ENCODE measurements at regions not wholly inside any gene's neighbourhood (a gene's known extent, or its start where the extent isn't known, plus 50 kb on each side); places are given as distances from the start of the nearest gene placed in this dataset.

GRCh38 chr3:195012100-195012499 is 258.9 kb downstream of the XXYLT1 start (continued):
- TF ChIP-seq ZNF341 (tag by site-specific recombination; IDR thresholded peaks at IDR 0.05; ENCODE audit: low read depth) (no peak), ZSCAN23 (tag by site-specific recombination; IDR thresholded peaks at IDR 0.05) (no peak), ZNF639 (tag by site-specific recombination; IDR thresholded peaks at IDR 0.05) (no peak), ZNF280C (tag by site-specific recombination; IDR thresholded peaks at IDR 0.05) (no peak), ZNF544 (tag by site-specific recombination; IDR thresholded peaks at IDR 0.05) (no peak), HOXA7 (CRISPR knock-in tag; IDR thresholded peaks at IDR 0.05; ENCODE audit: borderline replicate concordance) (no peak), ZNF548 (tag by site-specific recombination; IDR thresholded peaks at IDR 0.05) (no peak)

GRCh38 chr3:195012571-195012970 is 258.4 kb downstream of the XXYLT1 start:
- TF ChIP-seq ZNF175 (tag by site-specific recombination; IDR thresholded peaks at IDR 0.05), result no peak
- no peak for TF ChIP-seq ZBTB1 (tag by site-specific recombination; IDR thresholded peaks at IDR 0.05)
- TF ChIP-seq ZNF660 (tag by site-specific recombination; IDR thresholded peaks at IDR 0.05), result no peak
- no peak for TF ChIP-seq ZNF404 (tag by site-specific recombination; IDR thresholded peaks at IDR 0.05)
- TF ChIP-seq ZSCAN4 (tag by site-specific recombination; IDR thresholded peaks at IDR 0.05), result no peak
- no peak for TF ChIP-seq ZNF624 (tag by site-specific recombination; IDR thresholded peaks at IDR 0.05)
- TF ChIP-seq KLF8 (tag by site-specific recombination; IDR thresholded peaks at IDR 0.05), result no peak
- no peak for TF ChIP-seq ZBTB49 (tag by site-specific recombination; IDR thresholded peaks at IDR 0.05; ENCODE audit: low read depth)
- TF ChIP-seq HOXA7 (CRISPR knock-in tag; IDR thresholded peaks at IDR 0.05; ENCODE audit: borderline replicate concordance), result no peak
- Histone ChIP-seq H3K9me3 (ENCODE audit: control insufficient read depth, insufficient read depth, low read depth, low read length) (no peaks in the 10 kb centered on the region), H3K4me3 (ENCODE audit: low read depth, low read length) (no peak overlapping the region), H3K27ac (ENCODE audit: extremely low read depth, low read depth, low read length) (no peak overlapping the region), H3K36me3 (ENCODE audit: control insufficient read depth in 2 of 2, insufficient read depth in 1 of 2, low read length in 2 of 2) (no peaks in the 10 kb centered on the region), H3K4me1 (ENCODE audit: control insufficient read depth, insufficient read depth, low read length) (no peaks in the 10 kb centered on the region)
- POLR2A ChIA-PET, result no interaction called here
- CTCF ChIA-PET, result interaction anchor here (0.7 to 1.4 kb wide), 2 partner anchors 10 to 65 kb away, joined by 4 read pairs; no protein-coding TSS in a partner anchor

GRCh38 chr3:195013411-195014361 is 257.3 kb downstream of the XXYLT1 start:
- H3K36me3 ChIP-seq (ENCODE audit: control insufficient read depth in 2 of 2, insufficient read depth in 1 of 2, low read length in 2 of 2), result no peaks in the 10 kb centered on the region
- H3K4me3 ChIP-seq (ENCODE audit: low read depth, low read length), result no peak overlapping the region
- no peaks in the 10 kb centered on the region for H3K4me1 ChIP-seq (ENCODE audit: control insufficient read depth, insufficient read depth, low read length)
- ChIA-PET POLR2A (no interaction called here), CTCF (no interaction called here)
- no peak overlapping the region for H3K27ac ChIP-seq (ENCODE audit: extremely low read depth, low read depth, low read length)
- no peaks in the 10 kb centered on the region for H3K9me3 ChIP-seq (ENCODE audit: control insufficient read depth, insufficient read depth, low read depth, low read length)
- TF ChIP-seq ZNF211 (tag by site-specific recombination; IDR thresholded peaks at IDR 0.05; ENCODE audit: low read depth) (no peak), ZNF121 (tag by site-specific recombination; IDR thresholded peaks at IDR 0.05) (no peak), ZNF837 (tag by site-specific recombination; IDR thresholded peaks at IDR 0.05) (no peak), PRDM1 (tag by site-specific recombination; IDR thresholded peaks at IDR 0.05) (no peak), ZNF248 (tag by site-specific recombination; IDR thresholded peaks at IDR 0.05) (no peak), KLF1 (tag by site-specific recombination; IDR thresholded peaks at IDR 0.05) (no peak), ZNF704 (tag by site-specific recombination; IDR thresholded peaks at IDR 0.05) (no peak), YY2 (tag by site-specific recombination; IDR thresholded peaks at IDR 0.05) (no peak), ZNF785 (tag by site-specific recombination; IDR thresholded peaks at IDR 0.05) (no peak), REPIN1 (tag by site-specific recombination; IDR thresholded peaks at IDR 0.05; ENCODE audit: low read depth) (no peak), EGR2 (tag by site-specific recombination; IDR thresholded peaks at IDR 0.05; ENCODE audit: low read depth) (no peak)
